HG02840 (cell line): ENCODE measurements at regions not wholly inside any gene's neighbourhood (a gene's known extent, or its start where the extent isn't known, plus 50 kb on each side); places are given as distances from the start of the nearest gene placed in this dataset.

Experiments
- ATAC-seq: cut with Tn5 transposase; IDR thresholded peaks from one replicate; pipeline ENCODE4 v1.9.1; 2021; ENCODE audit warnings: mild to moderate bottlenecking, moderate library complexity, moderate number of reproducible peaks; ENCODE audit not compliant: unreplicated experiment, low FRiP score

GRCh38 chr2:181320638-181321037 lies 136.5 kb upstream of the ITGA4 start:
- no peak for ATAC-seq

GRCh38 chr2:181324912-181325311 lies 132.3 kb upstream of the ITGA4 start:
- ATAC-seq = no peak

GRCh38 chr2:181326661-181327060 lies 130.5 kb upstream of the ITGA4 start:
- ATAC-seq = no peak

GRCh38 chr2:181330286-181330685 lies 126.9 kb upstream of the ITGA4 start:
- no peak for ATAC-seq

GRCh38 chr2:181332044-181332605 lies 125.1 kb upstream of the ITGA4 start:
- no peak for ATAC-seq

- ATAC-seq = no peak
Observed at GRCh38 chr2:181334158-181334826, 122.9 kb upstream of the ITGA4 start.

- no peak for ATAC-seq
Observed at GRCh38 chr2:181340891-181341290, 116.3 kb upstream of the ITGA4 start.

GRCh38 chr2:181341855-181342600 lies 115.2 kb upstream of the ITGA4 start:
- ATAC-seq = no peak

GRCh38 chr2:181348107-181348837 lies 108.9 kb upstream of the ITGA4 start:
- ATAC-seq = peak; percentile 91

GRCh38 chr2:181352158-181352557 lies 105.0 kb upstream of the ITGA4 start:
- no peak for ATAC-seq

- ATAC-seq = no peak
Observed at GRCh38 chr2:181354626-181355025, 102.6 kb upstream of the ITGA4 start.

- ATAC-seq = no peak
Observed at GRCh38 chr2:181356526-181357130, 100.6 kb upstream of the ITGA4 start.

GRCh38 chr2:181357979-181358378 lies 99.2 kb upstream of the ITGA4 start:
- no peak for ATAC-seq

- no peak for ATAC-seq
Observed at GRCh38 chr2:181362561-181362960, 94.6 kb upstream of the ITGA4 start.

GRCh38 chr2:181363164-181363563 lies 94.0 kb upstream of the ITGA4 start:
- ATAC-seq = no peak

GRCh38 chr2:181364492-181365170 lies 92.6 kb upstream of the ITGA4 start:
- ATAC-seq = no peak

- no peak for ATAC-seq
Observed at GRCh38 chr2:181366675-181367175, 90.5 kb upstream of the ITGA4 start.

GRCh38 chr2:181367411-181367810 lies 89.8 kb upstream of the ITGA4 start:
- ATAC-seq = no peak

GRCh38 chr2:181367906-181368435 lies 89.2 kb upstream of the ITGA4 start:
- no peak for ATAC-seq

GRCh38 chr2:181370126-181370525 lies 87.1 kb upstream of the ITGA4 start:
- ATAC-seq = no peak
